ENCODE measurements at regions not wholly inside any gene's neighbourhood (a gene's known extent, or its start where the extent isn't known, plus 50 kb on each side); places are given as distances from the start of the nearest gene placed in this dataset.

DNA sequence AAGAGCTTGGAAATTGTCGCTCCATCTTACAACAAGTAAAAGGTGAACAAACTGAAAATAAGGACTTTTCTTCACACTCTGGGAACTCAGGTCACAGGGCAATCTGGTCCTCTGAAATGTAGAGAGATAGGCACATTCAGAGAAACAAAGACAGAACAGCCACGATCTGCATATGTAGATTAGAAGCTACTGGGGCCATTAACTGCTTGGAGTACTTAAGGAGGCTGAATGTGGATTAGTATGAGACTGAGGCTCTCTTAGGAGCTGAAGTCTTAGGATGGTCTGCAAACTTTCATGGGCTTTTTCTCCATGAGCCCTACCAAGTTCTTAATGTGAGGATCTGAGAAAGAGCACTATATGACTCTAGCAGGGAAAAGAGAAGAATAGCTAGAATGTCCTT is 265.3 kb upstream of the NXPH2 start:
- Histone ChIP-seq H3K4me1 (ENCODE audit: insufficient read depth, low read length, poor library complexity, severe bottlenecking) (no peaks in the 10 kb centered on the region), H3K79me2 (ENCODE audit: insufficient read depth, low read length) (no peaks in the 10 kb centered on the region), H3K36me3 (ENCODE audit: insufficient read depth, low read length) (no peaks in the 10 kb centered on the region), H3K4me3 (ENCODE audit: low read length, poor library complexity, severe bottlenecking) (no peak overlapping the region), H4K20me1 (ENCODE audit: insufficient read depth, low read length, poor library complexity, severe bottlenecking) (no peaks in the 10 kb centered on the region), H3K9ac (ENCODE audit: low read depth, low read length, poor library complexity, severe bottlenecking) (no peak overlapping the region), H3K9me3 (ENCODE audit: insufficient read depth, low read depth, low read length) (no peaks in the 10 kb centered on the region), H3K27me3 (ENCODE audit: insufficient read depth, low read length, poor library complexity, severe bottlenecking) (no peaks in the 10 kb centered on the region), H3K9me2 (replicated peaks; ENCODE audit: low read depth, low read length) (no peaks in the 10 kb centered on the region), H3K4me2 (ENCODE audit: low read depth, low read length, poor library complexity, severe bottlenecking) (no peak overlapping the region), H3F3A (ENCODE audit: low read depth) (no peaks in the 10 kb centered on the region), H2AFZ (ENCODE audit: low read length) (no peak overlapping the region)
- TF ChIP-seq, protein P1, sequence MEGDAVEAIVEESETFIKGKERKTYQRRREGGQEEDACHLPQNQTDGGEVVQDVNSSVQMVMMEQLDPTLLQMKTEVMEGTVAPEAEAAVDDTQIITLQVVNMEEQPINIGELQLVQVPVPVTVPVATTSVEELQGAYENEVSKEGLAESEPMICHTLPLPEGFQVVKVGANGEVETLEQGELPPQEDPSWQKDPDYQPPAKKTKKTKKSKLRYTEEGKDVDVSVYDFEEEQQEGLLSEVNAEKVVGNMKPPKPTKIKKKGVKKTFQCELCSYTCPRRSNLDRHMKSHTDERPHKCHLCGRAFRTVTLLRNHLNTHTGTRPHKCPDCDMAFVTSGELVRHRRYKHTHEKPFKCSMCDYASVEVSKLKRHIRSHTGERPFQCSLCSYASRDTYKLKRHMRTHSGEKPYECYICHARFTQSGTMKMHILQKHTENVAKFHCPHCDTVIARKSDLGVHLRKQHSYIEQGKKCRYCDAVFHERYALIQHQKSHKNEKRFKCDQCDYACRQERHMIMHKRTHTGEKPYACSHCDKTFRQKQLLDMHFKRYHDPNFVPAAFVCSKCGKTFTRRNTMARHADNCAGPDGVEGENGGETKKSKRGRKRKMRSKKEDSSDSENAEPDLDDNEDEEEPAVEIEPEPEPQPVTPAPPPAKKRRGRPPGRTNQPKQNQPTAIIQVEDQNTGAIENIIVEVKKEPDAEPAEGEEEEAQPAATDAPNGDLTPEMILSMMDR (conservative IDR thresholded peaks at IDR 0.05; ENCODE audit: low read length), result no peak
- no peak for TF ChIP-seq EZH2phosphoT487 (IDR thresholded peaks at IDR 0.05; ENCODE audit: borderline replicate concordance)

DNA sequence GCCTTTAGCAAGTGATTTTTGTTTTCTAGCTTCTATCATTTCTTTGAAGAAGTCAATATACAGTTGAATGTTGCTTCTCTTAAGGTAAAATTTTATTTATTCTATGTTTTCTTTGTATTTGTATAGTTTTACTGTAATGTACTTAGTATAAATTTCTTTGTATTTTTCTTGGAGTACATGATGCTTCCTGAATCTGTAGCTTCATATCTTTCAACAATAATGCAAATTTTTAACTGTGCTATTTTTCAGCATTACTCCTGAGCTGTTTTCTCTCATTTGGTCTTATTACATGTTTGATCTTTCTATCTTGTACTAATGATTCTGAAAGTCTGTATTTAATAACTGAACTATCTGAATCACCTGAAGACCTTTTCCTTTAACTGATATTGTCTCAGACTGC is 253.9 kb upstream of the NXPH2 start:
- Histone ChIP-seq H3K9me2 (replicated peaks; ENCODE audit: low read depth, low read length) (no peaks in the 10 kb centered on the region), H3K27me3 (ENCODE audit: insufficient read depth, low read length, poor library complexity, severe bottlenecking) (no peaks in the 10 kb centered on the region), H3K4me1 (ENCODE audit: insufficient read depth, low read length, poor library complexity, severe bottlenecking) (no peaks in the 10 kb centered on the region), H3K36me3 (ENCODE audit: insufficient read depth, low read length) (no peaks in the 10 kb centered on the region), H2AFZ (ENCODE audit: low read length) (no peak overlapping the region), H3F3A (ENCODE audit: low read depth) (no peaks in the 10 kb centered on the region), H3K4me2 (ENCODE audit: low read depth, low read length, poor library complexity, severe bottlenecking) (no peak overlapping the region), H3K9me3 (ENCODE audit: insufficient read depth, low read depth, low read length) (no peaks in the 10 kb centered on the region), H4K20me1 (ENCODE audit: insufficient read depth, low read length, poor library complexity, severe bottlenecking) (no peaks in the 10 kb centered on the region), H3K9ac (ENCODE audit: low read depth, low read length, poor library complexity, severe bottlenecking) (no peak overlapping the region), H3K4me3 (ENCODE audit: low read length, poor library complexity, severe bottlenecking) (no peak overlapping the region), H3K79me2 (ENCODE audit: insufficient read depth, low read length) (no peaks in the 10 kb centered on the region)
- no peak for TF ChIP-seq EZH2phosphoT487 (IDR thresholded peaks at IDR 0.05; ENCODE audit: borderline replicate concordance)
- TF ChIP-seq, protein P1 (conservative IDR thresholded peaks at IDR 0.05; ENCODE audit: low read length), result no peak

DNA sequence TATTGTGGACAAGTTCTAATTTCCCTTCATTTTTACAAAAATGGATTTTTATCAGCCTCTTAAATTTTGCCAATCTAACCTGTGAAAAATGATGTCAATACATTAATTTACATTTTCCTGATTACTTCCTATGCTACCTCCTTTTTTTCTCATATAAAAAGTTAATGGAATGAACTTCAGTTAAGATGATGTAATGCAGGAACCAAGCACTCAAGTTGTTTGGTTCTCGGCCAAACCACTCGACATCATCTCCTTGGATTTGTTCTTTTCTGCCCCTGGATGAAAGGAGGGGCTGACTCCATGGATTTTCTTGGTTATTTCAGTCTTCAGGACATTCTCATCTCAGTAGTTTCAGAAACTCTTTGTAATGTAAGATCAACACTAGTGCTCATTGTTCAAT is 253.1 kb upstream of the NXPH2 start:
- Histone ChIP-seq H4K20me1 (ENCODE audit: insufficient read depth, low read length, poor library complexity, severe bottlenecking) (no peaks in the 10 kb centered on the region), H3K9me2 (replicated peaks; ENCODE audit: low read depth, low read length) (no peaks in the 10 kb centered on the region), H3K36me3 (ENCODE audit: insufficient read depth, low read length) (no peaks in the 10 kb centered on the region), H3K79me2 (ENCODE audit: insufficient read depth, low read length) (no peaks in the 10 kb centered on the region), H3K9me3 (ENCODE audit: insufficient read depth, low read depth, low read length) (no peaks in the 10 kb centered on the region), H3K9ac (ENCODE audit: low read depth, low read length, poor library complexity, severe bottlenecking) (no peak overlapping the region), H3K4me2 (ENCODE audit: low read depth, low read length, poor library complexity, severe bottlenecking) (no peak overlapping the region), H2AFZ (ENCODE audit: low read length) (no peak overlapping the region), H3K27me3 (ENCODE audit: insufficient read depth, low read length, poor library complexity, severe bottlenecking) (no peaks in the 10 kb centered on the region), H3K4me3 (ENCODE audit: low read length, poor library complexity, severe bottlenecking) (no peak overlapping the region), H3K4me1 (ENCODE audit: insufficient read depth, low read length, poor library complexity, severe bottlenecking) (no peaks in the 10 kb centered on the region), H3F3A (ENCODE audit: low read depth) (no peaks in the 10 kb centered on the region)
- no peak for TF ChIP-seq EZH2phosphoT487 (IDR thresholded peaks at IDR 0.05; ENCODE audit: borderline replicate concordance)
- TF ChIP-seq, protein P1 (conservative IDR thresholded peaks at IDR 0.05; ENCODE audit: low read length), result no peak
